H1 (cell line): ENCODE measurements at regions not wholly inside any gene's neighbourhood (a gene's known extent, or its start where the extent isn't known, plus 50 kb on each side); places are given as distances from the start of the nearest gene placed in this dataset.

ENCODE experiments used
- KDM5A ChIP-seq: fragments of 200-600 bp; IDR thresholded peaks from 2 replicates; pipeline ENCODE4 v1.7.1; 2012; ENCODE audit warnings: mild to moderate bottlenecking, low read length, inconsistent platforms, mixed read lengths
- PHF8 ChIP-seq: fragments of 200-600 bp; sonication (generic); conservative IDR thresholded peaks from 2 replicates; pipeline ENCODE4 v1.7.1; 2012; ENCODE audit warnings: low read depth, mild to moderate bottlenecking, inconsistent platforms, low read length, moderate library complexity
- SIN3A ChIP-seq, 2 experiments: IDR thresholded peaks in 1 of 2; conservative IDR thresholded peaks in 1 of 2; 2 replicates each; pipeline ENCODE4 v1.6.1; 2011 to 2012; ENCODE audit warnings: low read length in 2 of 2, improper control_type of control experiment in 1 of 2, low read depth in 1 of 2, mild to moderate bottlenecking in 1 of 2

GRCh38 chr14:98288825-98289224 lies 983.2 kb downstream of the BCL11B start (continued):
- TF ChIP-seq PHF8 (no peak), KDM5A (no peak), SIN3A (conservative IDR thresholded peaks at IDR 0.05 in 1 of 2, IDR thresholded peaks at IDR 0.05 in 1 of 2; ENCODE audit: low read depth in 1 of 2, low read length in 2 of 2) (no peak)
